Upper lobe of left lung (tissue), 4 donors: ENCODE measurements at regions not wholly inside any gene's neighbourhood (a gene's known extent, or its start where the extent isn't known, plus 50 kb on each side); places are given as distances from the start of the nearest gene placed in this dataset.

Experiments used
- CTCF ChIP-seq, 6 experiments: fragments of 450-650 bp in 4 of 6; fragments of 200-600 bp in 2 of 6; sonication (generic) in 2 of 6; IDR thresholded peaks; one replicate each; pipeline ENCODE4 v1.5.1; 2016 to 2019; ENCODE audit warnings: antibody characterized with exemption in 6 of 6
- POLR2A ChIP-seq, 4 donors: fragments of 450-650 bp; IDR thresholded peaks; one replicate each; pipeline ENCODE4 v1.5.1; 2016 to 2017; ENCODE audit warnings: antibody characterized with exemption in 4 of 4, mild to moderate bottlenecking in 2 of 4

- TF ChIP-seq POLR2A (IDR thresholded peaks at IDR 0.05) = no peak
- TF ChIP-seq CTCF (IDR thresholded peaks at IDR 0.05) = no peak
Measured at GRCh38 chr5:28399211-28399610, 1360.8 kb upstream of the CDH9 start.
